IMR-90 (cell line): ENCODE measurements at regions not wholly inside any gene's neighbourhood (a gene's known extent, or its start where the extent isn't known, plus 50 kb on each side); places are given as distances from the start of the nearest gene placed in this dataset.

Experiments used
- CTCF ChIP-seq: conservative IDR thresholded peaks from 2 replicates; pipeline ENCODE4 v1.5.1; 2012; ENCODE audit warnings: mild to moderate bottlenecking, low read depth, low read length, improper control_type of control experiment
- POLR2A ChIP-seq: IDR thresholded peaks from 2 replicates; pipeline ENCODE4 v1.6.1; 2012; ENCODE audit warnings: mild to moderate bottlenecking, low read depth, low read length

DNA sequence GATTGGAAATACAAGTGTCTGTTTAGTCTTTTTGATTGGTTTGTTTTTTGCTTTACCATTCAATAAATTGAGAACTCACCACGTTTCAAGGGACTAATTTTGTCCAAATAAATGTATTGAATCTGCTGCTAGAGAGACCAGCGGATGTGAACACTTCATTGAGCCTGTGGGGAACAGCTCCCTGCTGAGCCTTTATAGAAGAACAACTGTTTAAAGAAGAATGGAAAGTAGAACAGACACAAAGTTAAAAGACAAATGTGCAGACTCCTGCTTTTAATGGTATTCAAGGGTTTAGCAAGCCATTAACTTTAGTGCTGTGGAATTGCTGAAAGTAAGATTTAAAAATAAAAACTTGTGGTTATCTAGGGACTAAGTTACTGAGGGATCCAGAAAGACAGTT, 817.7 kb upstream of the B3GALT2 start:
- TF ChIP-seq CTCF (no peak), POLR2A (no peak)
